ENCODE measurements at regions not wholly inside any gene's neighbourhood (a gene's known extent, or its start where the extent isn't known, plus 50 kb on each side); places are given as distances from the start of the nearest gene placed in this dataset.

GRCh38 chr7:17713584-17713983 is 226.7 kb downstream of the SNX13 start:
- TF ChIP-seq POLR2A (IDR thresholded peaks at IDR 0.05) (no peak), CTCF (IDR thresholded peaks at IDR 0.05) (no peak)
